ENCODE measurements at regions not wholly inside any gene's neighbourhood (a gene's known extent, or its start where the extent isn't known, plus 50 kb on each side); places are given as distances from the start of the nearest gene placed in this dataset.

- Histone ChIP-seq H3K4me3 (replicated peaks; ENCODE audit: insufficient read depth, low read length) (no peak overlapping the region), H3K27ac (replicated peaks) (no peak overlapping the region), H3K27me3 (ENCODE audit: insufficient read depth, poor library complexity, severe bottlenecking) (no peaks in the 10 kb centered on the region)
- DNase-seq (ENCODE audit: low read depth in 1 of 2, low spot score in 1 of 2), result no peak
- no peak for TF ChIP-seq GABPA (IDR thresholded peaks at IDR 0.05; ENCODE audit: low read depth)
- no peak for TF ChIP-seq SPI1 (IDR thresholded peaks at IDR 0.05; ENCODE audit: borderline replicate concordance, low read depth)
- TF ChIP-seq POLR2AphosphoS5 (IDR thresholded peaks at IDR 0.05; ENCODE audit: low read depth), result no peak
- TF ChIP-seq, protein P1, sequence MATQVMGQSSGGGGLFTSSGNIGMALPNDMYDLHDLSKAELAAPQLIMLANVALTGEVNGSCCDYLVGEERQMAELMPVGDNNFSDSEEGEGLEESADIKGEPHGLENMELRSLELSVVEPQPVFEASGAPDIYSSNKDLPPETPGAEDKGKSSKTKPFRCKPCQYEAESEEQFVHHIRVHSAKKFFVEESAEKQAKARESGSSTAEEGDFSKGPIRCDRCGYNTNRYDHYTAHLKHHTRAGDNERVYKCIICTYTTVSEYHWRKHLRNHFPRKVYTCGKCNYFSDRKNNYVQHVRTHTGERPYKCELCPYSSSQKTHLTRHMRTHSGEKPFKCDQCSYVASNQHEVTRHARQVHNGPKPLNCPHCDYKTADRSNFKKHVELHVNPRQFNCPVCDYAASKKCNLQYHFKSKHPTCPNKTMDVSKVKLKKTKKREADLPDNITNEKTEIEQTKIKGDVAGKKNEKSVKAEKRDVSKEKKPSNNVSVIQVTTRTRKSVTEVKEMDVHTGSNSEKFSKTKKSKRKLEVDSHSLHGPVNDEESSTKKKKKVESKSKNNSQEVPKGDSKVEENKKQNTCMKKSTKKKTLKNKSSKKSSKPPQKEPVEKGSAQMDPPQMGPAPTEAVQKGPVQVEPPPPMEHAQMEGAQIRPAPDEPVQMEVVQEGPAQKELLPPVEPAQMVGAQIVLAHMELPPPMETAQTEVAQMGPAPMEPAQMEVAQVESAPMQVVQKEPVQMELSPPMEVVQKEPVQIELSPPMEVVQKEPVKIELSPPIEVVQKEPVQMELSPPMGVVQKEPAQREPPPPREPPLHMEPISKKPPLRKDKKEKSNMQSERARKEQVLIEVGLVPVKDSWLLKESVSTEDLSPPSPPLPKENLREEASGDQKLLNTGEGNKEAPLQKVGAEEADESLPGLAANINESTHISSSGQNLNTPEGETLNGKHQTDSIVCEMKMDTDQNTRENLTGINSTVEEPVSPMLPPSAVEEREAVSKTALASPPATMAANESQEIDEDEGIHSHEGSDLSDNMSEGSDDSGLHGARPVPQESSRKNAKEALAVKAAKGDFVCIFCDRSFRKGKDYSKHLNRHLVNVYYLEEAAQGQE (IDR thresholded peaks at IDR 0.05; ENCODE audit: insufficient replicate concordance, low read depth), result no peak
- no peak for TF ChIP-seq CTCF (IDR thresholded peaks at IDR 0.05; ENCODE audit: insufficient read depth, low read length)
Measured at GRCh38 chr3:19738846-19739245, 195.2 kb downstream of the EFHB start.

GRCh38 chr3:19735111-19735510, 198.9 kb downstream of the EFHB start:
- no peak overlapping the region for H3K4me3 ChIP-seq (replicated peaks; ENCODE audit: insufficient read depth, low read length)
- TF ChIP-seq GABPA (IDR thresholded peaks at IDR 0.05; ENCODE audit: low read depth) (no peak), SPI1 (IDR thresholded peaks at IDR 0.05; ENCODE audit: borderline replicate concordance, low read depth) (0 out of 2 replicates have a peak, but pooled peaks have one; percentile 3)
- DNase-seq (ENCODE audit: low read depth in 1 of 2, low spot score in 1 of 2), result no peak
- H3K27me3 ChIP-seq (ENCODE audit: insufficient read depth, poor library complexity, severe bottlenecking), result no peaks in the 10 kb centered on the region
- no peak overlapping the region for H3K27ac ChIP-seq (replicated peaks)

DNA sequence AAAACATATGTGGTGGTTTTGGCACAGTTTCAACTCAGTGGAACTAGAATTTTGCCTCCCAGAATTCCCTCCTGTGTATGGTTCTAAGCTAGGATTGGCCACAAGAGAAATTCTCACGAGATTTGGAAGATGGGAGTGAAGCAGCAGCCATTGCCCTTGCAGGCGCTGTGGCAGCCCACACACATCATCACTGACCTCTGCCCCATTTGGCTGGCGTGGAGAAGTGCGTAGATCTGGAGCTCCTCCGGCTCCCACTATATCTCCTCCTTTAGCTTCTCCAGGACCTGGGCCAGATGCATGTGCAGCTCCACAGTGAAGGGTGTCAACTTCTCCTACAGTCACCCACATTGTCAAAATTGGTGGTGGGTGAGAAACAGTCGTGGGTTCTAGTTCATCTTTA, 199.6 kb downstream of the EFHB start:
- Histone ChIP-seq H3K4me3 (replicated peaks; ENCODE audit: insufficient read depth, low read length) (no peak overlapping the region), H3K27me3 (ENCODE audit: insufficient read depth, poor library complexity, severe bottlenecking) (no peaks in the 10 kb centered on the region), H3K27ac (replicated peaks) (no peak overlapping the region)
- no peak for TF ChIP-seq POLR2AphosphoS5 (IDR thresholded peaks at IDR 0.05; ENCODE audit: low read depth)
- no peak for TF ChIP-seq GABPA (IDR thresholded peaks at IDR 0.05; ENCODE audit: low read depth)
- TF ChIP-seq, protein P1 (IDR thresholded peaks at IDR 0.05; ENCODE audit: insufficient replicate concordance, low read depth), result no peak
- TF ChIP-seq CTCF (IDR thresholded peaks at IDR 0.05; ENCODE audit: insufficient read depth, low read length), result no peak
- no peak for TF ChIP-seq SPI1 (IDR thresholded peaks at IDR 0.05; ENCODE audit: borderline replicate concordance, low read depth)
- no peak for DNase-seq (ENCODE audit: low read depth in 1 of 2, low spot score in 1 of 2)

DNA sequence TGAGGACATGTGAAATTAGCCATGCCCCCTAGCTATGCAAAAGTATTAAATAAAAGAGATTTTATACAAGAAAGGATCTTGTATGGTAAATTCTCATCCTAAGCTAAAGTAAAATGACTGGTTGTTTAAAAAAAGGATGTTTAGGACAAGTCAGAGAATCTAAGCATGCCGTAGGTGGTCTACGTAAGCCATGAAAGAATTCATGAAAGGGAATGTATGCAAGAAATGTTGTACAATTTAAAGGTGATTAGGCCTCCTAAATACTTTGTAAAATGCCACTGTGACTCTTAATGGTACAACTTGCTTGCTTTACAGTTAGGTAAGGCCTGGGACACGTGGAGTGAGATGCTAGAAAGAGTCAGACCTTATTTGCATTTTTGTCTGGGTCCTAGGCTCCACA, 209.0 kb downstream of the EFHB start:
- no peak for TF ChIP-seq SPI1 (IDR thresholded peaks at IDR 0.05; ENCODE audit: borderline replicate concordance, low read depth)
- no peak for TF ChIP-seq CTCF (IDR thresholded peaks at IDR 0.05; ENCODE audit: insufficient read depth, low read length)
- TF ChIP-seq GABPA (IDR thresholded peaks at IDR 0.05; ENCODE audit: low read depth), result no peak
- TF ChIP-seq, protein P1 (IDR thresholded peaks at IDR 0.05; ENCODE audit: insufficient replicate concordance, low read depth), result no peak
- no peak for TF ChIP-seq POLR2AphosphoS5 (IDR thresholded peaks at IDR 0.05; ENCODE audit: low read depth)
- DNase-seq (ENCODE audit: low read depth in 1 of 2, low spot score in 1 of 2), result no peak
- no peak overlapping the region for H3K4me3 ChIP-seq (replicated peaks; ENCODE audit: insufficient read depth, low read length)
- no peak overlapping the region for H3K27ac ChIP-seq (replicated peaks)
- no peaks in the 10 kb centered on the region for H3K27me3 ChIP-seq (ENCODE audit: insufficient read depth, poor library complexity, severe bottlenecking)
